Caco-2 (cell line): ENCODE measurements at regions not wholly inside any gene's neighbourhood (a gene's known extent, or its start where the extent isn't known, plus 50 kb on each side); places are given as distances from the start of the nearest gene placed in this dataset.

ENCODE experiments used
- BruUV-seq: library from RNA; stranded (reverse); fragments of 400-500 nt; replicated peaks from 2 replicates; lab custom pipeline; 2021; lab: Mats Ljungman, UMichigan
- CTCF ChIA-PET: fragments of 300-600 bp; sonication (Branson Sonifier 250); formaldehyde crosslinking; loops from one replicate; lab custom pipeline; 2022; ENCODE audit warnings: antibody characterized with exemption; lab: Charles Lee
- POLR2A ChIA-PET: fragments of 300-600 bp; sonication (Branson Sonifier 250); formaldehyde crosslinking; loops from one replicate; lab custom pipeline; 2022; ENCODE audit warnings: antibody characterized with exemption; lab: Charles Lee
- DNase-seq, 2 experiments: peaks; one replicate each; pipeline versions ENCODE4 v3.0.0 to v3.0.0-alpha.2; 2020 to 2022
- H3K27me3 ChIP-seq: replicated peaks from 2 replicates; pipeline ENCODE4 v1.6.0; 2011; ENCODE audit warnings: low read length; ENCODE audit not compliant: control insufficient read depth, insufficient read depth
- H3K36me3 ChIP-seq: 2 replicates; pipeline ENCODE4 v1.5.1; 2011; ENCODE audit warnings: low read length; ENCODE audit not compliant: control insufficient read depth, insufficient read depth
- H3K4me1 ChIP-seq: fragments of 250-450 bp; sonication (Bioruptor Pico); 2 replicates; pipeline ENCODE4 v1.5.1; 2020; ENCODE audit warnings: mild to moderate bottlenecking
- H3K4me3 ChIP-seq: 2 replicates; pipeline ENCODE4 v1.5.1; 2011; ENCODE audit warnings: low read depth, mild to moderate bottlenecking, control low read depth, low read length
- H3K9me3 ChIP-seq: fragments of 250-450 bp; sonication (Bioruptor Pico); 2 replicates; pipeline ENCODE4 v1.5.1; 2020; ENCODE audit warnings: mild to moderate bottlenecking, moderate library complexity
- H3K27ac Mint-ChIP-seq: one replicate; pipeline ENCODE4 v1.8.0; 2022; ENCODE audit warnings: mixed read lengths; ENCODE audit not compliant: unreplicated experiment
- H3K27me3 Mint-ChIP-seq: one replicate; pipeline ENCODE4 v1.8.0; 2022; ENCODE audit warnings: mixed read lengths; ENCODE audit not compliant: insufficient read depth, unreplicated experiment
- H3K36me3 Mint-ChIP-seq: one replicate; pipeline ENCODE4 v1.8.0; 2022; ENCODE audit warnings: mild to moderate bottlenecking, mixed read lengths; ENCODE audit not compliant: insufficient read depth, unreplicated experiment
- H3K4me1 Mint-ChIP-seq: one replicate; pipeline ENCODE4 v1.8.0; 2022; ENCODE audit warnings: low read depth, mixed read lengths; ENCODE audit not compliant: unreplicated experiment
- H3K4me3 Mint-ChIP-seq: one replicate; pipeline ENCODE4 v1.8.0; 2022; ENCODE audit warnings: mild to moderate bottlenecking, moderate library complexity, mixed read lengths; ENCODE audit not compliant: unreplicated experiment
- H3K9me3 Mint-ChIP-seq: one replicate; pipeline ENCODE4 v1.8.0; 2022; ENCODE audit warnings: mixed read lengths; ENCODE audit not compliant: unreplicated experiment
- CTCF ChIP-seq, 2 experiments: fragments of 200-600 bp in 1 of 2; IDR thresholded peaks; 1 replicate in 1 of 2; 2 replicates in 1 of 2; pipeline versions ENCODE4 v1.5.1 to v1.8.0; 2011 to 2022; ENCODE audit warnings: antibody characterized with exemption in 1 of 2, control low read depth in 1 of 2, inconsistent platforms in 1 of 2, low read depth in 1 of 2, low read length in 1 of 2, mild to moderate bottlenecking in 1 of 2, moderate library complexity in 1 of 2; ENCODE audit not compliant: insufficient read depth in 1 of 2, severe bottlenecking in 1 of 2, unreplicated experiment in 1 of 2
- intact Hi-C: fragments of 100-400 bp; cut with micrococcal nuclease; formaldehyde crosslinking; loops from one replicate; pipeline ENCODE4 v1.10.0; 2022; ENCODE audit not compliant: unreplicated experiment

- Mint-ChIP-seq H3K36me3 (no peaks in the 10 kb centered on the region), H3K27ac (no peak overlapping the region), H3K4me3 (no peak overlapping the region), H3K9me3 (no peaks in the 10 kb centered on the region), H3K27me3 (peaks cover 10% of the 10 kb centered on the region), H3K4me1 (no peaks in the 10 kb centered on the region)
- Histone ChIP-seq H3K36me3 (no peaks in the 10 kb centered on the region), H3K9me3 (no peaks in the 10 kb centered on the region), H3K4me3 (no peak overlapping the region), H3K4me1 (no peaks in the 10 kb centered on the region), H3K27me3 (no peaks in the 10 kb centered on the region)
- intact Hi-C loops, result no loop called here
- CTCF ChIA-PET, result no interaction called here
- POLR2A ChIA-PET, result no interaction called here
- no TSS peak for BruUV-seq
- DNase-seq, result no peak
- TF ChIP-seq CTCF (IDR thresholded peaks at IDR 0.05; ENCODE audit: insufficient read depth in 1 of 2, low read depth in 1 of 2, low read length in 1 of 2, severe bottlenecking in 1 of 2, unreplicated experiment in 1 of 2), result no peak
Observed at GRCh38 chr1:60196026-60196425, 122.5 kb upstream of the C1orf87 start.

DNA sequence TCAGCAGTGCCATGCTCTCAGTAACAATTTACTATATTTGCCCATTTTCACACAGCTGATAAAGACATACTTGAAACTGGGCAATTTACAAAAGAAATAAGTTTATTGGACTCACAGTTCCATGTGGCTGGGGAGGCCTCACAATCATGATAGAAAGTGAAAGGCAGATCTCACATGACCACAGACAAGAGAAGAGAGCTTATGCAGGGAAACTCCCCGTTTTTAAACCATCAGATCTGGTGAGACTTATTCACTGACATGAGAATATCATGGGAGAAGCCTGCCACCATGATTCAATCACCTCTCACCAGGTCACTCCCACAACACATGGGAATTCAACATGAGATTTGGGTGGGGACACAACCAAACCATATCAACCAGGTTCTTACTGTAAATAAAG, 112.1 kb upstream of the C1orf87 start:
- Mint-ChIP-seq H3K9me3 (peaks cover 20% of the 10 kb centered on the region), H3K27ac (no peak overlapping the region), H3K36me3 (no peaks in the 10 kb centered on the region), H3K4me1 (no peaks in the 10 kb centered on the region), H3K27me3 (no peaks in the 10 kb centered on the region), H3K4me3 (no peak overlapping the region)
- no peaks in the 10 kb centered on the region for H3K4me1 ChIP-seq
- intact Hi-C loops, result no loop called here
- H3K27me3 ChIP-seq, result no peaks in the 10 kb centered on the region
- BruUV-seq, result no TSS peak
- no peak overlapping the region for H3K4me3 ChIP-seq
- DNase-seq, result no peak
- H3K36me3 ChIP-seq, result no peaks in the 10 kb centered on the region
- no peaks in the 10 kb centered on the region; the same call in 1 of the 2 replicates for H3K9me3 ChIP-seq
- POLR2A ChIA-PET, result no interaction called here
- TF ChIP-seq CTCF (IDR thresholded peaks at IDR 0.05; ENCODE audit: insufficient read depth in 1 of 2, low read depth in 1 of 2, low read length in 1 of 2, severe bottlenecking in 1 of 2, unreplicated experiment in 1 of 2), result no peak
- CTCF ChIA-PET, result no interaction called here

DNA sequence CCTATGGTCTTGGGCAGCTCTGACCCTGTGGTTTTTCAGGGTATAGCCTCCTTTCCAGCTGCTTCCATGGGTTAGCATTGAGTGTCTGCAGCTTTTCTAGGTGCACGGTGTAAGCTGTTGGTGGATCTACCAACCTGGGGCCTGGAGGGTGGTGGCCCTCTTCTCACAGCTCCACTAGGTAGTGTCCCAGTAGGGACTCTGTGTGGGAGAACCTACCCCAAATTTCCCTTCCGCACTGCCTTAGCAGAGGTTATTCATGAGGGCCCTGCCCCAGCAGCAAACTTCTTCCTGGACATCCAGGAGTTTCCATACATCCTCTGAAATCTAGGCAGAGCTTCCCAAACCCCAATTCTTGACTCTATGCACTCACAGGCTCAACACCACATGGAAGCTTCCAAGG, 111.0 kb upstream of the C1orf87 start:
- H3K4me1 ChIP-seq, result no peaks in the 10 kb centered on the region
- H3K9me3 Mint-ChIP-seq, result peaks cover 20% of the 10 kb centered on the region
- intact Hi-C loops, result no loop called here
- ChIA-PET CTCF (no interaction called here), POLR2A (no interaction called here)
- BruUV-seq, result no TSS peak
- H3K27ac Mint-ChIP-seq, result no peak overlapping the region
- no peak for TF ChIP-seq CTCF (IDR thresholded peaks at IDR 0.05; ENCODE audit: insufficient read depth in 1 of 2, low read depth in 1 of 2, low read length in 1 of 2, severe bottlenecking in 1 of 2, unreplicated experiment in 1 of 2)
- DNase-seq, result no peak
- H3K4me3 Mint-ChIP-seq, result no peak overlapping the region
- H3K27me3 ChIP-seq, result no peaks in the 10 kb centered on the region
- H3K36me3 ChIP-seq, result no peaks in the 10 kb centered on the region
- H3K27me3 Mint-ChIP-seq, result no peaks in the 10 kb centered on the region
- no peaks in the 10 kb centered on the region for H3K36me3 Mint-ChIP-seq
- no peak overlapping the region for H3K4me3 ChIP-seq
- H3K4me1 Mint-ChIP-seq, result no peaks in the 10 kb centered on the region
- H3K9me3 ChIP-seq, result no peaks in the 10 kb centered on the region; the same call in 1 of the 2 replicates
